Keratinocyte (primary cell): ENCODE measurements at regions not wholly inside any gene's neighbourhood (a gene's known extent, or its start where the extent isn't known, plus 50 kb on each side); places are given as distances from the start of the nearest gene placed in this dataset.

Experiments
- DNase-seq: peaks from one replicate; pipeline ENCODE4 v3.0.0-alpha.2; 2011; ENCODE audit warnings: low read depth, missing footprints, low spot score
- FAIRE-seq: peaks from 2 replicates; lab custom pipeline; 2011; peaks lifted over from hg19 to GRCh38; lab: Jason Lieb, UNC
- H2AFZ ChIP-seq: 2 replicates; pipeline ENCODE4 v1.6.0; 2012; ENCODE audit warnings: low read length, control low read depth, inconsistent platforms; ENCODE audit not compliant: control insufficient read depth
- H3K27ac ChIP-seq: 2 replicates; pipeline ENCODE4 v1.5.1; 2011; ENCODE audit warnings: low read length; ENCODE audit not compliant: control insufficient read depth, insufficient read depth
- H3K27me3 ChIP-seq: 3 replicates; pipeline ENCODE4 v1.6.0; 2011; ENCODE audit warnings: low read length; ENCODE audit not compliant: control insufficient read depth, insufficient read depth; ENCODE audit errors: extremely low read depth
- H3K36me3 ChIP-seq, 2 experiments: 2 replicates in 1 of 2; 3 replicates in 1 of 2; pipeline ENCODE4 v1.5.1; 2011; ENCODE audit warnings: low read length in 2 of 2, mild to moderate bottlenecking in 1 of 2; ENCODE audit not compliant: control insufficient read depth in 2 of 2, insufficient read depth in 2 of 2; ENCODE audit errors: extremely low read depth in 1 of 2
- H3K4me1 ChIP-seq: 3 replicates; pipeline ENCODE4 v1.5.1; 2011; ENCODE audit warnings: low read length; ENCODE audit not compliant: control insufficient read depth, insufficient read depth; ENCODE audit errors: extremely low read depth
- H3K4me2 ChIP-seq: 3 replicates; pipeline ENCODE4 v1.6.0; 2011; ENCODE audit warnings: low read depth, low read length; ENCODE audit not compliant: control insufficient read depth, insufficient read depth; ENCODE audit errors: extremely low read depth
- H3K4me3 ChIP-seq, 3 experiments: fragments of 200-600 bp in 1 of 3; sonication (generic) in 1 of 3; 2 replicates in 2 of 3; 3 replicates in 1 of 3; pipeline ENCODE4 v1.5.1; 2011 to 2016; ENCODE audit warnings: low read length in 3 of 3, mild to moderate bottlenecking in 3 of 3, control low read depth in 2 of 3, inconsistent platforms in 1 of 3, low read depth in 1 of 3, mixed read lengths in 1 of 3, mixed run types in 1 of 3, moderate library complexity in 1 of 3; ENCODE audit not compliant: control insufficient read depth in 2 of 3, insufficient read depth in 2 of 3; ENCODE audit errors: extremely low read depth in 1 of 3
- H3K79me2 ChIP-seq: 2 replicates; pipeline ENCODE4 v1.6.0; 2012; ENCODE audit warnings: low read length; ENCODE audit not compliant: control insufficient read depth, insufficient read depth
- H3K9ac ChIP-seq: 3 replicates; pipeline ENCODE4 v1.6.0; 2011; ENCODE audit warnings: low read length; ENCODE audit not compliant: control insufficient read depth, insufficient read depth; ENCODE audit errors: extremely low read depth
- H3K9me1 ChIP-seq: 3 replicates; pipeline ENCODE4 v1.6.0; 2011; ENCODE audit warnings: low read length; ENCODE audit not compliant: control insufficient read depth, insufficient read depth; ENCODE audit errors: extremely low read depth
- H3K9me3 ChIP-seq: 2 replicates; pipeline ENCODE4 v1.5.1; 2012; ENCODE audit warnings: low read depth, low read length; ENCODE audit not compliant: control insufficient read depth
- H4K20me1 ChIP-seq: 3 replicates; pipeline ENCODE4 v1.6.0; 2011; ENCODE audit warnings: low read length; ENCODE audit not compliant: control insufficient read depth, insufficient read depth; ENCODE audit errors: extremely low read depth
- CTCF ChIP-seq, 3 experiments: IDR thresholded peaks in 1 of 3; conservative IDR thresholded peaks in 1 of 3; optimal IDR thresholded peaks in 1 of 3; 2 replicates in 2 of 3; 3 replicates in 1 of 3; pipeline versions ENCODE3 to v1.5.1; 2011; ENCODE audit warnings: low read length in 3 of 3, mild to moderate bottlenecking in 3 of 3, moderate library complexity in 2 of 3, control low read depth in 1 of 3, inconsistent platforms in 1 of 3; ENCODE audit not compliant: insufficient read depth in 2 of 3; ENCODE audit errors: extremely low read depth in 1 of 3
- EZH2 ChIP-seq: IDR thresholded peaks from one replicate; pipeline ENCODE4 v1.6.1; 2012; ENCODE audit warnings: inconsistent platforms, mild to moderate bottlenecking, low read length, moderate library complexity
- dilution Hi-C: fragments of 300-500 bp; cut with MboI; formaldehyde crosslinking; loops from one replicate; pipeline ENCODE4 v1.7.0; 2020; ENCODE audit warnings: low sequenced_read_pairs; ENCODE audit not compliant: extremely low pct_ligation_motif_present

GRCh38 chr16:65817066-65817465 is 549.4 kb upstream of the CDH5 start:
- Histone ChIP-seq H3K9ac (no peak overlapping the region), H3K27ac (no peak overlapping the region), H3K4me3 (no peak overlapping the region), H3K4me1 (no peaks in the 10 kb centered on the region), H3K4me2 (no peak overlapping the region), H3K9me1 (no peaks in the 10 kb centered on the region), H3K79me2 (no peaks in the 10 kb centered on the region), H3K27me3 (no peaks in the 10 kb centered on the region), H3K36me3 (no peaks in the 10 kb centered on the region), H4K20me1 (no peaks in the 10 kb centered on the region), H2AFZ (no peak overlapping the region), H3K9me3 (no peaks in the 10 kb centered on the region)
- no peak for TF ChIP-seq CTCF (optimal IDR thresholded peaks at IDR 0.05 in 1 of 3, IDR thresholded peaks at IDR 0.05 in 1 of 3, conservative IDR thresholded peaks at IDR 0.05 in 1 of 3; ENCODE audit: extremely low read depth in 1 of 3, insufficient read depth in 2 of 3, low read length in 3 of 3)
- no peak for TF ChIP-seq EZH2
- dilution Hi-C loops = no loop called here
- no peak for FAIRE-seq
- DNase-seq = no peak

- Histone ChIP-seq H4K20me1 (no peaks in the 10 kb centered on the region), H2AFZ (no peak overlapping the region), H3K27me3 (no peaks in the 10 kb centered on the region), H3K4me3 (no peak overlapping the region), H3K9ac (no peak overlapping the region), H3K79me2 (no peaks in the 10 kb centered on the region), H3K9me1 (no peaks in the 10 kb centered on the region), H3K36me3 (no peaks in the 10 kb centered on the region), H3K9me3 (no peaks in the 10 kb centered on the region), H3K27ac (no peak overlapping the region), H3K4me2 (no peak overlapping the region), H3K4me1 (no peaks in the 10 kb centered on the region)
- dilution Hi-C loops = no loop called here
- DNase-seq (no peak), FAIRE-seq (no peak)
- TF ChIP-seq EZH2 (no peak), CTCF (optimal IDR thresholded peaks at IDR 0.05 in 1 of 3, IDR thresholded peaks at IDR 0.05 in 1 of 3, conservative IDR thresholded peaks at IDR 0.05 in 1 of 3; ENCODE audit: extremely low read depth in 1 of 3, insufficient read depth in 2 of 3, low read length in 3 of 3) (no peak)
Measured at GRCh38 chr16:65816556-65816955, 549.9 kb upstream of the CDH5 start.
